GM12872 (cell line): ENCODE measurements at regions not wholly inside any gene's neighbourhood (a gene's known extent, or its start where the extent isn't known, plus 50 kb on each side); places are given as distances from the start of the nearest gene placed in this dataset.

Source experiments
- CTCF ChIP-seq: IDR thresholded peaks from 3 replicates; pipeline ENCODE4 v1.5.1; 2011; ENCODE audit warnings: low read depth, mild to moderate bottlenecking, low read length, moderate library complexity; ENCODE audit not compliant: insufficient read depth

- TF ChIP-seq CTCF: no peak
These were observed 1882.4 kb downstream of the SUCLG1 start for GRCh38 chr2:82576656-82577055.

GRCh38 chr2:82539280-82539621 lies 1919.8 kb downstream of the SUCLG1 start:
- TF ChIP-seq CTCF: no peak

- no peak for TF ChIP-seq CTCF
These were observed 1920.3 kb downstream of the SUCLG1 start for GRCh38 chr2:82538590-82539279.

GRCh38 chr2:82528288-82528687 lies 1930.8 kb downstream of the SUCLG1 start:
- TF ChIP-seq CTCF: no peak

- TF ChIP-seq CTCF: no peak
These were observed 1932.0 kb downstream of the SUCLG1 start for GRCh38 chr2:82527124-82527523.

- no peak for TF ChIP-seq CTCF
These were observed 1932.8 kb downstream of the SUCLG1 start for GRCh38 chr2:82526277-82526676.

- no peak for TF ChIP-seq CTCF
These were observed 1933.3 kb downstream of the SUCLG1 start for GRCh38 chr2:82525744-82526143.

GRCh38 chr2:82524826-82525225 lies 1934.3 kb downstream of the SUCLG1 start:
- no peak for TF ChIP-seq CTCF
